ENCODE measurements at regions not wholly inside any gene's neighbourhood (a gene's known extent, or its start where the extent isn't known, plus 50 kb on each side); places are given as distances from the start of the nearest gene placed in this dataset.

GRCh38 chr13:80671773-80672172, 330.8 kb upstream of the SPRY2 start:
- H3K27ac Mint-ChIP-seq, result no peak overlapping the region
- no peaks in the 10 kb centered on the region for H3K27me3 Mint-ChIP-seq
- ATAC-seq, result no peak
- no peaks in the 10 kb centered on the region for H3K36me3 Mint-ChIP-seq
- no peaks in the 10 kb centered on the region for H3K4me1 Mint-ChIP-seq
- H3K9me3 Mint-ChIP-seq, result peaks cover 5% of the 10 kb centered on the region
- no peak overlapping the region for H3K4me3 Mint-ChIP-seq

GRCh38 chr13:80669112-80669511, 328.2 kb upstream of the SPRY2 start:
- Mint-ChIP-seq H3K4me1 (no peaks in the 10 kb centered on the region), H3K9me3 (peaks cover 3% of the 10 kb centered on the region), H3K27me3 (no peaks in the 10 kb centered on the region), H3K4me3 (no peak overlapping the region), H3K27ac (no peak overlapping the region), H3K36me3 (no peaks in the 10 kb centered on the region)
- no peak for ATAC-seq

GRCh38 chr13:80668452-80668851, 327.5 kb upstream of the SPRY2 start:
- H3K4me1 Mint-ChIP-seq, result no peaks in the 10 kb centered on the region
- H3K4me3 Mint-ChIP-seq, result no peak overlapping the region
- H3K36me3 Mint-ChIP-seq, result no peaks in the 10 kb centered on the region
- no peak for ATAC-seq
- peaks cover 3% of the 10 kb centered on the region for H3K9me3 Mint-ChIP-seq
- no peaks in the 10 kb centered on the region for H3K27me3 Mint-ChIP-seq
- H3K27ac Mint-ChIP-seq, result no peak overlapping the region

GRCh38 chr13:80666782-80667552, 326.0 kb upstream of the SPRY2 start:
- Mint-ChIP-seq H3K27ac (no peak overlapping the region), H3K9me3 (peaks cover 3% of the 10 kb centered on the region), H3K36me3 (no peaks in the 10 kb centered on the region), H3K4me1 (no peaks in the 10 kb centered on the region), H3K4me3 (no peak overlapping the region), H3K27me3 (no peaks in the 10 kb centered on the region)
- ATAC-seq, result no peak

- no peaks in the 10 kb centered on the region for H3K9me3 Mint-ChIP-seq
- H3K36me3 Mint-ChIP-seq, result no peaks in the 10 kb centered on the region
- no peak overlapping the region for H3K4me3 Mint-ChIP-seq
- no peaks in the 10 kb centered on the region for H3K27me3 Mint-ChIP-seq
- ATAC-seq, result no peak
- H3K27ac Mint-ChIP-seq, result no peak overlapping the region
- no peaks in the 10 kb centered on the region for H3K4me1 Mint-ChIP-seq
These were observed 324.9 kb upstream of the SPRY2 start for GRCh38 chr13:80665792-80666333.

- Mint-ChIP-seq H3K4me1 (no peaks in the 10 kb centered on the region), H3K36me3 (no peaks in the 10 kb centered on the region), H3K4me3 (no peak overlapping the region), H3K27me3 (no peaks in the 10 kb centered on the region), H3K9me3 (no peaks in the 10 kb centered on the region), H3K27ac (no peak overlapping the region)
- ATAC-seq, result no peak
These were observed 324.0 kb upstream of the SPRY2 start for GRCh38 chr13:80664950-80665349.

GRCh38 chr13:80663788-80664187, 322.9 kb upstream of the SPRY2 start:
- H3K27me3 Mint-ChIP-seq, result no peaks in the 10 kb centered on the region
- H3K27ac Mint-ChIP-seq, result no peak overlapping the region
- no peaks in the 10 kb centered on the region for H3K9me3 Mint-ChIP-seq
- no peak overlapping the region for H3K4me3 Mint-ChIP-seq
- no peak for ATAC-seq
- H3K4me1 Mint-ChIP-seq, result no peaks in the 10 kb centered on the region
- H3K36me3 Mint-ChIP-seq, result no peaks in the 10 kb centered on the region

- ATAC-seq, result peak; percentile 40
- H3K4me1 Mint-ChIP-seq, result no peaks in the 10 kb centered on the region
- peaks cover 5% of the 10 kb centered on the region for H3K9me3 Mint-ChIP-seq
- no peak overlapping the region for H3K4me3 Mint-ChIP-seq
- H3K36me3 Mint-ChIP-seq, result no peaks in the 10 kb centered on the region
- H3K27me3 Mint-ChIP-seq, result no peaks in the 10 kb centered on the region
- no peak overlapping the region for H3K27ac Mint-ChIP-seq
These were observed 317.8 kb upstream of the SPRY2 start for GRCh38 chr13:80658705-80659104.

GRCh38 chr13:80656512-80656904, 315.6 kb upstream of the SPRY2 start:
- no peak overlapping the region for H3K4me3 Mint-ChIP-seq
- H3K4me1 Mint-ChIP-seq, result no peaks in the 10 kb centered on the region
- no peaks in the 10 kb centered on the region for H3K27me3 Mint-ChIP-seq
- ATAC-seq, result no peak
- no peaks in the 10 kb centered on the region for H3K36me3 Mint-ChIP-seq
- H3K27ac Mint-ChIP-seq, result no peak overlapping the region
- H3K9me3 Mint-ChIP-seq, result peaks cover 5% of the 10 kb centered on the region

GRCh38 chr13:80655778-80656511, 315.0 kb upstream of the SPRY2 start:
- ATAC-seq, result no peak
- no peaks in the 10 kb centered on the region for H3K36me3 Mint-ChIP-seq
- no peak overlapping the region for H3K4me3 Mint-ChIP-seq
- no peaks in the 10 kb centered on the region for H3K27me3 Mint-ChIP-seq
- peaks cover 5% of the 10 kb centered on the region for H3K9me3 Mint-ChIP-seq
- no peak overlapping the region for H3K27ac Mint-ChIP-seq
- no peaks in the 10 kb centered on the region for H3K4me1 Mint-ChIP-seq

- Mint-ChIP-seq H3K9me3 (peaks cover 8% of the 10 kb centered on the region), H3K36me3 (no peaks in the 10 kb centered on the region), H3K27ac (no peak overlapping the region), H3K4me1 (no peaks in the 10 kb centered on the region), H3K27me3 (no peaks in the 10 kb centered on the region), H3K4me3 (peak overlapping the region; percentile 41)
- ATAC-seq, result peak; percentile 54
These were observed 313.8 kb upstream of the SPRY2 start for GRCh38 chr13:80654638-80655249.

GRCh38 chr13:80649274-80649673, 308.3 kb upstream of the SPRY2 start:
- H3K4me3 Mint-ChIP-seq, result no peak overlapping the region
- peaks cover 10% of the 10 kb centered on the region for H3K9me3 Mint-ChIP-seq
- no peak for ATAC-seq
- H3K27ac Mint-ChIP-seq, result no peak overlapping the region
- H3K4me1 Mint-ChIP-seq, result no peaks in the 10 kb centered on the region
- H3K27me3 Mint-ChIP-seq, result no peaks in the 10 kb centered on the region
- H3K36me3 Mint-ChIP-seq, result no peaks in the 10 kb centered on the region

GRCh38 chr13:80642641-80643040, 301.7 kb upstream of the SPRY2 start:
- no peak overlapping the region for H3K27ac Mint-ChIP-seq
- H3K9me3 Mint-ChIP-seq, result peaks cover 2% of the 10 kb centered on the region
- H3K27me3 Mint-ChIP-seq, result no peaks in the 10 kb centered on the region
- no peak for ATAC-seq
- H3K4me3 Mint-ChIP-seq, result no peak overlapping the region
- no peaks in the 10 kb centered on the region for H3K4me1 Mint-ChIP-seq
- no peaks in the 10 kb centered on the region for H3K36me3 Mint-ChIP-seq

- Mint-ChIP-seq H3K36me3 (no peaks in the 10 kb centered on the region), H3K9me3 (no peaks in the 10 kb centered on the region), H3K27ac (no peak overlapping the region), H3K4me1 (no peaks in the 10 kb centered on the region), H3K27me3 (no peaks in the 10 kb centered on the region), H3K4me3 (no peak overlapping the region)
- ATAC-seq, result no peak
These were observed 292.3 kb upstream of the SPRY2 start for GRCh38 chr13:80633251-80633650.

GRCh38 chr13:80630685-80631121, 289.8 kb upstream of the SPRY2 start:
- H3K4me1 Mint-ChIP-seq, result no peaks in the 10 kb centered on the region
- H3K36me3 Mint-ChIP-seq, result no peaks in the 10 kb centered on the region
- no peak overlapping the region for H3K27ac Mint-ChIP-seq
- no peak for ATAC-seq
- no peak overlapping the region for H3K4me3 Mint-ChIP-seq
- H3K27me3 Mint-ChIP-seq, result no peaks in the 10 kb centered on the region
- H3K9me3 Mint-ChIP-seq, result no peaks in the 10 kb centered on the region
